Type B pancreatic cell (in vitro differentiated cells): ENCODE measurements at regions not wholly inside any gene's neighbourhood (a gene's known extent, or its start where the extent isn't known, plus 50 kb on each side); places are given as distances from the start of the nearest gene placed in this dataset.

ENCODE experiments used
- DNase-seq: peaks from one replicate; pipeline ENCODE4 v3.0.0; 2021; ENCODE audit warnings: mixed read lengths; ENCODE audit not compliant: unreplicated experiment; ENCODE audit errors: extremely low spot score
- H3K27ac Mint-ChIP-seq: 2 replicates; pipeline ENCODE4 v1.8.0; 2021; ENCODE audit warnings: mild to moderate bottlenecking, mixed read lengths
- H3K27me3 Mint-ChIP-seq: 2 replicates; pipeline ENCODE4 v1.8.0; 2021; ENCODE audit warnings: mixed read lengths
- H3K36me3 Mint-ChIP-seq: 2 replicates; pipeline ENCODE4 v1.8.0; 2021; ENCODE audit warnings: mixed read lengths
- H3K4me1 Mint-ChIP-seq: one replicate; pipeline ENCODE4 v1.8.0; 2021; ENCODE audit warnings: mixed read lengths; ENCODE audit not compliant: unreplicated experiment
- H3K4me3 Mint-ChIP-seq: 2 replicates; pipeline ENCODE4 v1.8.0; 2021; ENCODE audit warnings: mild to moderate bottlenecking, mixed read lengths
- H3K9me3 Mint-ChIP-seq: 2 replicates; pipeline ENCODE4 v1.8.0; 2021; ENCODE audit warnings: mixed read lengths
- TF ChIP-seq, protein P1 (sequence below): fragments of 200-600 bp; sonication (generic); conservative IDR thresholded peaks from 2 replicates; pipeline ENCODE4 v1.5.0; 2021; ENCODE audit warnings: antibody characterized with exemption, mild to moderate bottlenecking

- Mint-ChIP-seq H3K4me3 (no peak overlapping the region), H3K27ac (no peak overlapping the region), H3K27me3 (peaks cover 2% of the 10 kb centered on the region), H3K4me1 (peaks cover 8% of the 10 kb centered on the region), H3K9me3 (peaks cover 13% of the 10 kb centered on the region), H3K36me3 (no peaks in the 10 kb centered on the region)
- TF ChIP-seq, protein P1, sequence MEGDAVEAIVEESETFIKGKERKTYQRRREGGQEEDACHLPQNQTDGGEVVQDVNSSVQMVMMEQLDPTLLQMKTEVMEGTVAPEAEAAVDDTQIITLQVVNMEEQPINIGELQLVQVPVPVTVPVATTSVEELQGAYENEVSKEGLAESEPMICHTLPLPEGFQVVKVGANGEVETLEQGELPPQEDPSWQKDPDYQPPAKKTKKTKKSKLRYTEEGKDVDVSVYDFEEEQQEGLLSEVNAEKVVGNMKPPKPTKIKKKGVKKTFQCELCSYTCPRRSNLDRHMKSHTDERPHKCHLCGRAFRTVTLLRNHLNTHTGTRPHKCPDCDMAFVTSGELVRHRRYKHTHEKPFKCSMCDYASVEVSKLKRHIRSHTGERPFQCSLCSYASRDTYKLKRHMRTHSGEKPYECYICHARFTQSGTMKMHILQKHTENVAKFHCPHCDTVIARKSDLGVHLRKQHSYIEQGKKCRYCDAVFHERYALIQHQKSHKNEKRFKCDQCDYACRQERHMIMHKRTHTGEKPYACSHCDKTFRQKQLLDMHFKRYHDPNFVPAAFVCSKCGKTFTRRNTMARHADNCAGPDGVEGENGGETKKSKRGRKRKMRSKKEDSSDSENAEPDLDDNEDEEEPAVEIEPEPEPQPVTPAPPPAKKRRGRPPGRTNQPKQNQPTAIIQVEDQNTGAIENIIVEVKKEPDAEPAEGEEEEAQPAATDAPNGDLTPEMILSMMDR, result no peak
- no peak for DNase-seq
These were observed 284.8 kb upstream of the CD180 start for GRCh38 chr5:67481362-67481761.

- Mint-ChIP-seq H3K36me3 (no peaks in the 10 kb centered on the region), H3K4me1 (peaks cover 8% of the 10 kb centered on the region), H3K9me3 (no peaks in the 10 kb centered on the region), H3K27ac (no peak overlapping the region), H3K4me3 (no peak overlapping the region), H3K27me3 (no peaks in the 10 kb centered on the region)
- TF ChIP-seq, protein P1, result no peak
- DNase-seq, result no peak
These were observed 281.7 kb upstream of the CD180 start for GRCh38 chr5:67478337-67478736.

- Mint-ChIP-seq H3K36me3 (no peaks in the 10 kb centered on the region), H3K4me1 (peaks cover 8% of the 10 kb centered on the region), H3K4me3 (no peak overlapping the region), H3K27ac (no peak overlapping the region), H3K9me3 (no peaks in the 10 kb centered on the region), H3K27me3 (no peaks in the 10 kb centered on the region)
- DNase-seq, result no peak
- TF ChIP-seq, protein P1, result no peak
These were observed 280.4 kb upstream of the CD180 start for GRCh38 chr5:67476995-67477394.

- H3K27ac Mint-ChIP-seq, result no peak overlapping the region
- no peak for DNase-seq
- no peaks in the 10 kb centered on the region for H3K27me3 Mint-ChIP-seq
- H3K9me3 Mint-ChIP-seq, result no peaks in the 10 kb centered on the region
- peaks cover 8% of the 10 kb centered on the region for H3K4me1 Mint-ChIP-seq
- no peaks in the 10 kb centered on the region for H3K36me3 Mint-ChIP-seq
- TF ChIP-seq, protein P1, result no peak
- no peak overlapping the region for H3K4me3 Mint-ChIP-seq
These were observed 279.9 kb upstream of the CD180 start for GRCh38 chr5:67476531-67476930.

DNA sequence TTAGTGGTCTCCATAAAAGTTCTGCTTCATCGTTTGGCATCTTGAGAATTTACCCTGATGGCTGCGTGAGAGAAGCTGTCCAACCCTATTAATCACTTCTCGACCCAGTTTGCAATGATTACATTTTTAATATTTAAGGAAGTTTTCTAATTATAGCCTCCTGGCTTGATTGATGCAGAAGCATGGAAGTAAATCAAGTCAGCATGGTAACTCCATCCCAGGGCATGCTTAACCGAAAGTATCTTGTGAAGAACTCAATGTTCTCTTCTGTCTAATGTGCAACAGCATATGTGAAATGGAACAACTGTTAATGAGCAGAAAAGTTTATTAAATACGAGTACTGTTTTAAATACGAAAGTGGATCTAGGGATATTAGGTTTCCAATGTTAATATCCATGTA lies 278.9 kb upstream of the CD180 start:
- Mint-ChIP-seq H3K27ac (no peak overlapping the region), H3K4me1 (peaks cover 8% of the 10 kb centered on the region), H3K27me3 (no peaks in the 10 kb centered on the region), H3K4me3 (no peak overlapping the region), H3K36me3 (no peaks in the 10 kb centered on the region), H3K9me3 (peaks cover 4% of the 10 kb centered on the region)
- TF ChIP-seq, protein P1, result no peak
- no peak for DNase-seq
